HG02981 (cell line): ENCODE measurements at regions not wholly inside any gene's neighbourhood (a gene's known extent, or its start where the extent isn't known, plus 50 kb on each side); places are given as distances from the start of the nearest gene placed in this dataset.
"Not testable (repeated sequence)": the region's sequence is repeated elsewhere in the genome, so short reads cannot be mapped to it uniquely, and the experiment has no call there.

Experiments used
- ATAC-seq: cut with Tn5 transposase; IDR thresholded peaks from one replicate; pipeline ENCODE4 v1.9.1; 2021; ENCODE audit warnings: mild to moderate bottlenecking, moderate library complexity; ENCODE audit not compliant: unreplicated experiment

- no peak for ATAC-seq
Measured at GRCh38 chr7:79786187-79786586, 332.7 kb upstream of the MAGI2 start.

GRCh38 chr7:79785556-79785955 is 332.1 kb upstream of the MAGI2 start:
- ATAC-seq = no peak

GRCh38 chr7:79782906-79783305 is 329.4 kb upstream of the MAGI2 start:
- ATAC-seq = no peak

GRCh38 chr7:79782256-79782655 is 328.8 kb upstream of the MAGI2 start:
- no peak for ATAC-seq

- no peak for ATAC-seq
Measured at GRCh38 chr7:79781716-79782115, 328.2 kb upstream of the MAGI2 start.

GRCh38 chr7:79778786-79779770 is 325.6 kb upstream of the MAGI2 start:
- ATAC-seq = no peak

- ATAC-seq = no peak
Measured at GRCh38 chr7:79775911-79776310, 322.4 kb upstream of the MAGI2 start.

GRCh38 chr7:79774150-79774549 is 320.7 kb upstream of the MAGI2 start:
- no peak for ATAC-seq

- ATAC-seq = no peak
Measured at GRCh38 chr7:79770970-79771369, 317.5 kb upstream of the MAGI2 start.

GRCh38 chr7:79770063-79770462 is 316.6 kb upstream of the MAGI2 start:
- no peak for ATAC-seq

GRCh38 chr7:79767876-79768560 is 314.6 kb upstream of the MAGI2 start:
- ATAC-seq = not testable (repeated sequence)

GRCh38 chr7:79767192-79767591 is 313.7 kb upstream of the MAGI2 start:
- ATAC-seq = not testable (repeated sequence)

GRCh38 chr7:79761876-79762429 is 308.5 kb upstream of the MAGI2 start:
- no peak for ATAC-seq

GRCh38 chr7:79750941-79751340 is 297.5 kb upstream of the MAGI2 start:
- not testable (repeated sequence) for ATAC-seq

- no peak for ATAC-seq
Measured at GRCh38 chr7:79749856-79750255, 296.4 kb upstream of the MAGI2 start.

- no peak for ATAC-seq
Measured at GRCh38 chr7:79741684-79742083, 288.2 kb upstream of the MAGI2 start.

- no peak for ATAC-seq
Measured at GRCh38 chr7:79740076-79740475, 286.6 kb upstream of the MAGI2 start.

GRCh38 chr7:79739036-79739709 is 285.7 kb upstream of the MAGI2 start:
- not testable (repeated sequence) for ATAC-seq

- no peak for ATAC-seq
Measured at GRCh38 chr7:79736418-79736817, 283.0 kb upstream of the MAGI2 start.

GRCh38 chr7:79735012-79735411 is 281.5 kb upstream of the MAGI2 start:
- no peak for ATAC-seq

GRCh38 chr7:79734181-79734580 is 280.7 kb upstream of the MAGI2 start:
- no peak for ATAC-seq
